ENCODE measurements at regions not wholly inside any gene's neighbourhood (a gene's known extent, or its start where the extent isn't known, plus 50 kb on each side); places are given as distances from the start of the nearest gene placed in this dataset.

DNA sequence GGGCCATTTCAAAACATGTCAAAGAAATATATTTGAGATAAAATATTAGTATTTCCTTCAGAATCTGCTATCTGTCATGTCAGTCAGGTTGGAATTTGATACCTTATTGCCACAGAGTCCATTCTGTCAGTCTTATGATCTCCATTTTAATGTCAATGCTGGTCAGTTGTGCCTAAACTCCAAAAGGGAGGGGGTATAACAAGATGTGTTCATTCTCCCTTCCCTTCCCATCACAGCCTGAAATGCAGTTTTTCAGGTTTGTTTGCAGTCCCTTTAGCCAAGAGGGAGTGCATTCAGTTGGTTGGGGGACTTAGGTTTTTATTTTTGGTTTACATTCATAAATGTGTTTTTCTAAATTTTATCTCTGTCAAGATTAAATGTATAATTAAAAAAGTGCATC lies 59.8 kb upstream of the INHBA start:
- Histone ChIP-seq H3K4me3 (ENCODE audit: low read depth, low read length) (no peak overlapping the region), H3K36me3 (ENCODE audit: control insufficient read depth, insufficient read depth, low read length) (no peaks in the 10 kb centered on the region), H3K27me3 (ENCODE audit: control insufficient read depth, insufficient read depth, low read length) (no peaks in the 10 kb centered on the region)
- TF ChIP-seq, protein P1, sequence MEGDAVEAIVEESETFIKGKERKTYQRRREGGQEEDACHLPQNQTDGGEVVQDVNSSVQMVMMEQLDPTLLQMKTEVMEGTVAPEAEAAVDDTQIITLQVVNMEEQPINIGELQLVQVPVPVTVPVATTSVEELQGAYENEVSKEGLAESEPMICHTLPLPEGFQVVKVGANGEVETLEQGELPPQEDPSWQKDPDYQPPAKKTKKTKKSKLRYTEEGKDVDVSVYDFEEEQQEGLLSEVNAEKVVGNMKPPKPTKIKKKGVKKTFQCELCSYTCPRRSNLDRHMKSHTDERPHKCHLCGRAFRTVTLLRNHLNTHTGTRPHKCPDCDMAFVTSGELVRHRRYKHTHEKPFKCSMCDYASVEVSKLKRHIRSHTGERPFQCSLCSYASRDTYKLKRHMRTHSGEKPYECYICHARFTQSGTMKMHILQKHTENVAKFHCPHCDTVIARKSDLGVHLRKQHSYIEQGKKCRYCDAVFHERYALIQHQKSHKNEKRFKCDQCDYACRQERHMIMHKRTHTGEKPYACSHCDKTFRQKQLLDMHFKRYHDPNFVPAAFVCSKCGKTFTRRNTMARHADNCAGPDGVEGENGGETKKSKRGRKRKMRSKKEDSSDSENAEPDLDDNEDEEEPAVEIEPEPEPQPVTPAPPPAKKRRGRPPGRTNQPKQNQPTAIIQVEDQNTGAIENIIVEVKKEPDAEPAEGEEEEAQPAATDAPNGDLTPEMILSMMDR (IDR thresholded peaks at IDR 0.05; ENCODE audit: insufficient read depth, low read depth, low read length), result no peak
- ChIA-PET CTCF (no interaction called here), POLR2A (no interaction called here)
- no peak for DNase-seq (ENCODE audit: low read depth)

GRCh38 chr7:41760293-41760692 lies 57.4 kb upstream of the INHBA start:
- H3K4me3 ChIP-seq (ENCODE audit: low read depth, low read length), result no peak overlapping the region
- ChIA-PET CTCF (no interaction called here), POLR2A (no interaction called here)
- no peaks in the 10 kb centered on the region for H3K27me3 ChIP-seq (ENCODE audit: control insufficient read depth, insufficient read depth, low read length)
- TF ChIP-seq, protein P1 (IDR thresholded peaks at IDR 0.05; ENCODE audit: insufficient read depth, low read depth, low read length), result no peak
- no peaks in the 10 kb centered on the region for H3K36me3 ChIP-seq (ENCODE audit: control insufficient read depth, insufficient read depth, low read length)
- DNase-seq (ENCODE audit: low read depth), result no peak

GRCh38 chr7:41758321-41758720 lies 55.4 kb upstream of the INHBA start:
- POLR2A ChIA-PET, result no interaction called here
- no peak for DNase-seq (ENCODE audit: low read depth)

DNA sequence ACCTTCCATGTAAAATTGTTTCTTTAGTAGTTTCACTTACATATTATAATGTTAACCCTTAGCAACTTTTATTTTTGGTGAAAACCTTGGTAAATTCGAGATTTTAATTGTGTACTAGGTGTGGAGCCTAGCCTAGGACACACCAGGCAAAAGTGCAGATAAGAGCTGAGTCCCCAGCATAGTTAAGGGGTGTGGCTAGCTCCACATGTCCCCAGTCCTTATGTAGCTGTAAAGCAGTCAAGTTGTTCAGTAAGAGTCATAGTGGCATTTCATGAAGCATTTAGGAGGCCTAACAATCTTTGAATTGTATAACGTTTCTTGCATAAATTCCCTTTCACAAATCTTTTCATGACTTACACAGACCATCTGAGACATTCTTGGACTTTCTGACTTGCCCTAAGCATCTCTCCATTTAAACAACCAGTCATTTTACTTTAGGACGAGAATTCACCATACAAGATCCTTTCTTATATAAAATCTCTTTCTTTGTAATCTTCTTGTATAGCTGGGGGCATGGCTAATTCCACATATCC lies 53.8 kb upstream of the INHBA start:
- CTCF ChIA-PET, result no interaction called here
- POLR2A ChIA-PET, result no interaction called here
- Histone ChIP-seq H3K4me3 (ENCODE audit: low read depth, low read length) (no peak overlapping the region), H3K36me3 (ENCODE audit: control insufficient read depth, insufficient read depth, low read length) (no peaks in the 10 kb centered on the region), H3K27me3 (ENCODE audit: control insufficient read depth, insufficient read depth, low read length) (no peaks in the 10 kb centered on the region)
- DNase-seq (ENCODE audit: low read depth), result no peak
- TF ChIP-seq, protein P1 (IDR thresholded peaks at IDR 0.05; ENCODE audit: insufficient read depth, low read depth, low read length), result no peak

More at GRCh38 chr7:41758321-41758720, 55.4 kb upstream of the INHBA start:
- H3K4me3 ChIP-seq (ENCODE audit: low read depth, low read length), result no peak overlapping the region
- CTCF ChIA-PET, result no interaction called here
- H3K36me3 ChIP-seq (ENCODE audit: control insufficient read depth, insufficient read depth, low read length), result no peaks in the 10 kb centered on the region
- no peaks in the 10 kb centered on the region for H3K27me3 ChIP-seq (ENCODE audit: control insufficient read depth, insufficient read depth, low read length)
- TF ChIP-seq, protein P1 (IDR thresholded peaks at IDR 0.05; ENCODE audit: insufficient read depth, low read depth, low read length), result no peak

GRCh38 chr7:41755096-41755495 lies 52.2 kb upstream of the INHBA start:
- ChIA-PET POLR2A (no interaction called here), CTCF (no interaction called here)

More at GRCh38 chr7:41755096-41755495, 52.2 kb upstream of the INHBA start:
- TF ChIP-seq, protein P1 (IDR thresholded peaks at IDR 0.05; ENCODE audit: insufficient read depth, low read depth, low read length), result no peak
- DNase-seq (ENCODE audit: low read depth), result no peak
- Histone ChIP-seq H3K36me3 (ENCODE audit: control insufficient read depth, insufficient read depth, low read length) (no peaks in the 10 kb centered on the region), H3K4me3 (ENCODE audit: low read depth, low read length) (no peak overlapping the region), H3K27me3 (ENCODE audit: control insufficient read depth, insufficient read depth, low read length) (no peaks in the 10 kb centered on the region)

Measured in BJ (cell line).